ENCODE measurements at regions not wholly inside any gene's neighbourhood (a gene's known extent, or its start where the extent isn't known, plus 50 kb on each side); places are given as distances from the start of the nearest gene placed in this dataset.
A peak's percentile ranks its signal among the peaks of the same experiment; 100 is the strongest.
"Not testable (repeated sequence)": the region's sequence is repeated elsewhere in the genome, so short reads cannot be mapped to it uniquely, and the experiment has no call there.

DNA sequence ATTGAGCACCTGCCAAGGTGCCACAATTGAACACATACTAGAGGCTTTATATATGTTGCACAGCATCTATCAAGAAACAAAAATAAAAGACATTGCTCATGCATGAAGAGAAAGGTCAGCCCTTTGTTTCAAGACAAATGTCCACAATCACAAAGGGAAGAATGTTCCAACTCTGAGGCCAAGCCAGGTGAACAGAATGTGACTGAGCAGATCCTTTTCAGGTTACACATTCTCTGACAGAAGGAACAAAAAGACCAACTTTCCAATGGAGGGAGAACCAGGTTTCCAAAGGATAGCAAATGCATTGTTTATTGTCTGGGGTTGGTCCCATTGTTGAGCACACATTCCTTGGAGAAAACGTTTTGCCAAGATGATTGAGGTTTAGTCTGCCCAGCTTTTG lies 50.2 kb upstream of the FAM174B start:
- FAIRE-seq, result no peak
- DNase-seq (ENCODE audit: low spot score in 2 of 2), result no peak

GRCh38 chr15:92706201-92706600 lies 50.6 kb upstream of the FAM174B start:
- FAIRE-seq, result no peak
- DNase-seq (ENCODE audit: low spot score in 2 of 2), result no peak

DNA sequence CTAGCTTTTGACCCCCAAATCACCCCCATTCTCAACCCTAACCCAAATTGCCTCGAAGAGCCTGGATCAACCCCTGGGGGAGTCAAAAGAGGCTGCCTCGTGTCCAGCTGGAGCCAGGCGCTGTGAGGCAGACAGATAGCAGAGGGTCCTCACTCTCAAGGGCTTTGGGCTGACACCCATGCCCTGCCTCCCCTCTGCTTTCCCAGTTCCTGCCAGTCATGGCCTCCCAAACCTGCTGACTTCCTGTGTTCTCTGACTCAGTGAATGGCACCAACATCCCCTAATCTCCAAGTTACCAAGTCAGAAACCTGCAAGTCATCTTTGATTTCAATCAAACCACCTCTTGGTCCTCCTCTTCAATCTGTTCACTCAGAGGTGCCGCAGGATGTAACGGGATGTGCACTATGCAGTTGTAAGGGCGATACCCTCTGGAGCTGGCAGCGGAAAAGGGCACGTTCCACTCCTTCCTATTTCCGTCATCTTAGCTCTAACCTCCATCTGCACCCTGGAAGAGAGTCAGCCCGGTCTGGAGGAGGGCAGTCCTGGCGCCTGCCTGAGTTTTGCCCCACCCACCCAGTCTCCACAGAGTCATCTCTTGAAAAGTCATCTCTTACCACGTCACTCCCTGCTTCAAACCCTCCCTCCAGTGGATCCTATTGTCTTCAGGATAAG lies 52.4 kb upstream of the FAM174B start:
- no peak for FAIRE-seq
- DNase-seq (ENCODE audit: low spot score in 2 of 2), result no peak

DNA sequence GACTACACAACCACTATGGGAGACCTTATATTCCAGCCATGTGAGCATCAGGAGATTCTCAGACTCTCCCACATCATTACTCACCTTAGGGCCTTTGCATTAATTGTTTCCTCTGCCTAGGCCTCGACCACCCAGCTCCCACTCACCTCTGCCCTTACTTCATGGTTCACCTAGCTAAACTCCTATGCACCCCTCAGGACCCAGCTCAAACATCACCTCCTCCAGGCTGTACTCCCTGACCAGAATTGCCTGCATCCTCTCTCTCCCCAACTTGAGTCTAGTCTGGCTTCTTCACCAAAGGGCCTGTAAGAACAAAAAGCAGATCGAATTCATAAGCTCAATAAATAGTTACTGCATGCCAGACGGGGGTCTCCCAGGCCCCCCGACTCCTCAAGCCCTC lies 53.1 kb upstream of the FAM174B start:
- no peak for DNase-seq (ENCODE audit: low spot score in 2 of 2)
- no peak for FAIRE-seq

GRCh38 chr15:92709110-92709790 lies 53.7 kb upstream of the FAM174B start:
- FAIRE-seq, result no peak

DNA sequence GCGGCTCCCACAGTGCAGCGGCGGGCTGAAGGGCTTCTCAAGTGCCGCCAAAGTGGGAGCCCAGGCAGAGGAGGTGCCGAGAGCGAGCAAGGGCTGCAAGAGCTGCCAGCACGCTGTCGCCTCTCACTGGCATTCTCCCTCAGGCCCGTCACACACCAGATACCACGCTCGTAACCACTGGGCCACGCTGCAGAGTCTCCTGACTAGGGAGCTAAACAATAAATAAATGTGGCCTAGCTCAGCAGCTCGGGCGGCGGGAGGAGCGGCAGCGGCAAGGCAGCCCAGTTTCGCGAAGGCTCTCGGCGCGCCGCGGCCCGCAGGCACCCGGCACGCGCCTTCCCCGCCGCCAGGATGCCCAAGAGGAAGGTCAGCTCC lies 55.9 kb upstream of the FAM174B start:
- no peak for FAIRE-seq
- no peak for DNase-seq (ENCODE audit: low spot score in 2 of 2)

More at GRCh38 chr15:92709110-92709790, 53.7 kb upstream of the FAM174B start:
- DNase-seq (ENCODE audit: low spot score in 2 of 2), result no peak

GRCh38 chr15:92714077-92714476 lies 58.5 kb upstream of the FAM174B start:
- FAIRE-seq (no peak), DNase-seq (ENCODE audit: low spot score in 2 of 2) (peak; percentile 41 to 47)

DNA sequence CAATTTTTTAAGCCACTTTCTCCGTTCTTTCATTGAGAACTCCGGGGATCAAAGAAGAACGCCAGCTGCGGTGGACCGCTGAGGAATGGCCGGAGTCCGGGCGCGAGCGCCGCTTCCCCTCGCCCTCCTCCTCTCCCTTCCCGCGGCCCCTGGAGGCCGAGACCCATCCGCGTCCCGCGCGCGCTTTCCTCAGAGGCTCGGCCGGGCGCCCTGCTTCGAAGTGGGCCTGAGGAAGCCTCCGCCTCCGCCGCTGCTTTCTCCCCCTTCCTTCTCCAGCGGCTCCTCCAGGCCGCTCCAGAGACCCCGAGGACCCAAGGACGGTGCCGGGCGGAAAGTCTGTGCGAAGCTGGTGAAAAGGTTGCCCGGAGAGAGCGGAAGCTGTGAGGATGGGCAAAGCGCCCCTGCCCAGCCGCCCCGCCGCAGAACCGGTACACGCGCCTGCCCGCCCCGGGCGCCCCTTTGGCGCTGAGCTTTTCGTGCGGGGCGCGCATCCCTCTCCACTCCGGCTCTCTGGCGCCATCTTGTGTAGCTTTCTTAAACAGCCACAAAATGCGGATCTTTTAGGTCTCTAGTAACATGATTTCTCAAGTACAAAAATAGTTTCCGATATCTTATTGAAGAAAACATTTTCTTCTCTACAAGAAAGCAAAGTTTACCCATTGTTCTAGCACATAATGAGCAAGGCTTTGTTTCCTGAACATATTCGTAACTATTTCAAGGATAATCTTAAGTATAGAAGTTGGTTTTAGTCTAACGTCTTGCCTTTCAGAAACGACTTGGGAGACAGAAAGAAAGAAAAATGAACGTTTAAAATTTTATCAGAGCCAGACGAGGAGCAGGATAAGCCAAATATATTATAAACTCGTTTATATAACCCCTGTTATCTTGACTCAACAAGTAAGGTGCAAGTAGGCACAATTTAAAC lies 59.2 kb upstream of the FAM174B start:
- FAIRE-seq, result peak; percentile 63
- DNase-seq (ENCODE audit: low spot score in 2 of 2), result peak; percentile 65 to 67

DNA sequence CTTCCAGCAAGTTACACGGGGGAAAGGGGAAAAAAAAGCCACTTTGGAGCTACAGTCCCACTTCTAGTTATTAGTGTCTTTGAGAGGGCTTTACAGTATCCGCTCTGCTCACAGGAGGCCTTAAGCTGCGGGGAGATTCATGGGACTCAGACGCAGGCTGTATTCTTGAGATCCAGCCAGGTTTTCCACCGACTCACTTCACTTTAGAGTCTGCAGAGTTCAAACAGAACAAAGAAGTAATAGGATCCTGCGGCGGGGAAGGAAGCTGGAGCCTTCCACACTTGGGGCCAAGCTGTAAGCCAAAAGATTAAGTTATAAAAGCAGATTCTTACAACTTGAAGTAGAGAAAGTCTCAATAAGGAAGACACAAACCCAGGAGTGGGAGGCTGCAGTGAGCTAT lies 60.2 kb upstream of the FAM174B start:
- no peak for FAIRE-seq
- DNase-seq (ENCODE audit: low spot score in 2 of 2), result no peak

DNA sequence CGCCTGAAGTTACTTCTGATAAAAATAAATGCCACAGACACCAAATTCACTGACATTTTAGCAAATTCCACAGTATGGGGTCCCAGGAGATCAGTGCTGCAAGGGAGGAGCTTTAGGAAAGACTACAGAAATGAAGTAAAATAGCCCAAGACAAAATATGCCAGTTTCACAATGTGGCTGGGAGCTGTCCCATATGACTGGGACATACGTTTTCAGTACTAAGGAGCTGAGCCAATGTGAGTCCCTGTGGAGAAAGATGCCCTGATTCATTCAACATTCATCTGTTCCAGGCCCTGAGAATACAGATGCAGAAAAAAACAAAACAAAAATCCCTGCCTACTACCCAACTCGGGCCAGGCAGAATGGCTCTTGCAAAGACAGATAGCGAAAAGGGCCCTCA lies 63.4 kb upstream of the FAM174B start:
- no peak for FAIRE-seq

DNA sequence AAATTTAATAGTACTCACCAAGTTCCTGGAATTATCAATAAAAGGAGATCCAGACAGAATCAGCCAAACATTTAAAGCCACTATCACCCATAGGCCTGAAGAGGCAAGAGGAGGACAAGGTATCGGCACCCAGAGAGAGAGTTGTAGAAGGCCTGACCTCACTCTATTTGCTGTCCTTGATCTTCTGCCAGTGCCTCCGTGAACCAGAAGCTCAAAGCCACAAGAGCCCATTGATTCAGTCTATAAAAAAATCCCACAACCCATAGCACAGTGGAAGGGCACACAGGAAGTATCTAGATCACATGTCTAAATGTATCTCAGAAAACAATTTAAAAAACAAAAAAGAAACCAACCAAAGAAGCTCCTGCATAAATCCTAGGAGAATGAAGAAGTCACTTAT lies 68.6 kb upstream of the FAM174B start:
- FAIRE-seq (no peak), DNase-seq (ENCODE audit: low spot score in 2 of 2) (no peak)

More for the DNA sequence above, 63.4 kb upstream of the FAM174B start:
- no peak for DNase-seq (ENCODE audit: low spot score in 2 of 2)

GRCh38 chr15:92725171-92725570 lies 69.6 kb upstream of the FAM174B start:
- FAIRE-seq (no peak), DNase-seq (ENCODE audit: low spot score in 2 of 2) (no peak)

- FAIRE-seq (no peak), DNase-seq (ENCODE audit: low spot score in 2 of 2) (no peak)
These were observed 72.7 kb upstream of the FAM174B start for GRCh38 chr15:92728266-92728665.

- DNase-seq (ENCODE audit: low spot score in 2 of 2), result no peak
- FAIRE-seq, result no peak
These were observed 77.7 kb upstream of the FAM174B start for GRCh38 chr15:92733090-92733933.

GRCh38 chr15:92733934-92734521 lies 78.5 kb upstream of the FAM174B start:
- DNase-seq (ENCODE audit: low spot score in 2 of 2) (peak; percentile 26 to 28), FAIRE-seq (no peak)

GRCh38 chr15:92739246-92739645 lies 83.7 kb upstream of the FAM174B start:
- DNase-seq (ENCODE audit: low spot score in 2 of 2); FAIRE-seq: not testable (repeated sequence)

DNA sequence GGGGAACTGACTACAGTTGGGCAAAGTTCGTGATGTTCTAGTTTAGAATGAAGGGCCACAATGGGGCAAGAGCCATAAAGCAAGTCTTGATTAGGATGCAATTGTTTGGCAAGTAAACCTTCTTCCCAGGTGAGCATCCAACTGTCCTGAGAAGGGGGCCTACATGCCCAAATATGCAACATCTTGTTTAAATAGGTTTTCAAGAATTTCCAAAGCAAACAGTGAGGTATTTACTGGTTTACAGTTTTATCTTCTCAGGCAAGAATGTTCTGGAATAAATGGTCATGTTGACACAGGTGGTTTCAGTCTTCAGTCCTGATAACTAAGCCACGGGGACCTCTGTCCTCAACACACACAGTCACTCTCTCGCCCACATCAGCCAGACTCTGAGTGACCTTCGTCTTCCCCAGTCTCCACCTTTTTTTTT lies 90.3 kb upstream of the FAM174B start:
- DNase-seq (ENCODE audit: low spot score in 2 of 2), result no peak
- no peak for FAIRE-seq

- FAIRE-seq (no peak), DNase-seq (ENCODE audit: low spot score in 2 of 2) (no peak)
These were observed 91.5 kb upstream of the FAM174B start for GRCh38 chr15:92747047-92747446.

GRCh38 chr15:92749216-92749615 lies 93.6 kb upstream of the FAM174B start:
- no peak for FAIRE-seq
- no peak for DNase-seq (ENCODE audit: low spot score in 2 of 2)

GRCh38 chr15:92749946-92750345 lies 94.4 kb upstream of the FAM174B start:
- FAIRE-seq, result no peak

More at GRCh38 chr15:92749946-92750345, 94.4 kb upstream of the FAM174B start:
- DNase-seq (ENCODE audit: low spot score in 2 of 2), result no peak

Measured in frontal cortex (tissue), 3 donors.